ENCODE measurements at regions not wholly inside any gene's neighbourhood (a gene's known extent, or its start where the extent isn't known, plus 50 kb on each side); places are given as distances from the start of the nearest gene placed in this dataset.

- no peaks in the 10 kb centered on the region for H3K36me3 ChIP-seq (ENCODE audit: control insufficient read depth, insufficient read depth, low read length)
- Mint-ChIP-seq H3K36me3 (no peaks in the 10 kb centered on the region), H3K27ac (no peak overlapping the region), H3K4me3 (no peak overlapping the region), H3K4me1 (no peaks in the 10 kb centered on the region), H3K9me3 (no peaks in the 10 kb centered on the region), H3K27me3 (ENCODE audit: low read depth in 2 of 2) (peaks cover 0 to 8% of the 10 kb centered on the region in 2 donors)
- WGBS (ENCODE audit: insufficient coverage): 83% methylated on average over 1 of the region's 1 CpG
- no peak overlapping the region for H3K27ac ChIP-seq (ENCODE audit: low read length)
- no peaks in the 10 kb centered on the region for H3K27me3 ChIP-seq (ENCODE audit: control insufficient read depth, insufficient read depth, low read length)
- H3K9me3 ChIP-seq (ENCODE audit: control insufficient read depth, insufficient read depth, low read length): no peaks in the 10 kb centered on the region
- H3K4me1 ChIP-seq (ENCODE audit: control insufficient read depth, insufficient read depth, low read length): peaks cover 4% of the 10 kb centered on the region
- H3K4me3 ChIP-seq (ENCODE audit: low read length): no peak overlapping the region
- ATAC-seq (no peak), DNase-seq (no peak)
- intact Hi-C loops (cut with micrococcal nuclease): no loop called here
- no peak for TF ChIP-seq CTCF (IDR thresholded peaks at IDR 0.05)
Measured at GRCh38 chr3:159835126-159835525, 153.5 kb upstream of the IL12A start.

- Histone ChIP-seq H3K4me1 (ENCODE audit: control insufficient read depth, insufficient read depth, low read length) (peaks cover 4% of the 10 kb centered on the region), H3K27me3 (ENCODE audit: control insufficient read depth, insufficient read depth, low read length) (no peaks in the 10 kb centered on the region), H3K4me3 (ENCODE audit: low read length) (no peak overlapping the region), H3K36me3 (ENCODE audit: control insufficient read depth, insufficient read depth, low read length) (no peaks in the 10 kb centered on the region), H3K27ac (ENCODE audit: low read length) (no peak overlapping the region), H3K9me3 (ENCODE audit: control insufficient read depth, insufficient read depth, low read length) (no peaks in the 10 kb centered on the region)
- WGBS (ENCODE audit: insufficient coverage): 86% methylated on average over 3 of the region's 3 CpGs
- H3K36me3 Mint-ChIP-seq: no peaks in the 10 kb centered on the region
- no peak overlapping the region for H3K4me3 Mint-ChIP-seq
- TF ChIP-seq CTCF (IDR thresholded peaks at IDR 0.05): no peak
- ATAC-seq: no peak
- peaks cover 0 to 22% of the 10 kb centered on the region in 2 donors for H3K27me3 Mint-ChIP-seq (ENCODE audit: low read depth in 2 of 2)
- no peak for DNase-seq
- intact Hi-C loops (cut with micrococcal nuclease): no loop called here
- no peak overlapping the region for H3K27ac Mint-ChIP-seq
- no peaks in the 10 kb centered on the region for H3K9me3 Mint-ChIP-seq
- no peaks in the 10 kb centered on the region for H3K4me1 Mint-ChIP-seq
Measured at GRCh38 chr3:159837725-159838124, 150.9 kb upstream of the IL12A start.

GRCh38 chr3:159838938-159839337 is 149.7 kb upstream of the IL12A start:
- intact Hi-C loops (cut with micrococcal nuclease): no loop called here
- H3K4me1 Mint-ChIP-seq: no peaks in the 10 kb centered on the region
- H3K4me1 ChIP-seq (ENCODE audit: control insufficient read depth, insufficient read depth, low read length): peaks cover 4% of the 10 kb centered on the region
- no peaks in the 10 kb centered on the region for H3K9me3 Mint-ChIP-seq
- no peak for ATAC-seq
- DNase-seq: no peak
- 100% methylated on average over 1 of the region's 2 CpGs for WGBS (ENCODE audit: insufficient coverage)
- no peak overlapping the region for H3K4me3 ChIP-seq (ENCODE audit: low read length)
- no peak overlapping the region for H3K4me3 Mint-ChIP-seq
- H3K36me3 ChIP-seq (ENCODE audit: control insufficient read depth, insufficient read depth, low read length): no peaks in the 10 kb centered on the region
- H3K27ac ChIP-seq (ENCODE audit: low read length): no peak overlapping the region
- no peaks in the 10 kb centered on the region for H3K36me3 Mint-ChIP-seq
- no peak overlapping the region for H3K27ac Mint-ChIP-seq
- H3K27me3 Mint-ChIP-seq (ENCODE audit: low read depth in 2 of 2): peaks cover 0 to 22% of the 10 kb centered on the region in 2 donors
- no peak for TF ChIP-seq CTCF (IDR thresholded peaks at IDR 0.05)
- no peaks in the 10 kb centered on the region for H3K27me3 ChIP-seq (ENCODE audit: control insufficient read depth, insufficient read depth, low read length)
- no peaks in the 10 kb centered on the region for H3K9me3 ChIP-seq (ENCODE audit: control insufficient read depth, insufficient read depth, low read length)

GRCh38 chr3:159839561-159840379 is 148.9 kb upstream of the IL12A start, which contains the start of gene SCHIP1:
Gene SCHIP1 (plus strand): TSS chr3:159839861.
- Mint-ChIP-seq H3K27me3 (ENCODE audit: low read depth in 2 of 2) (peaks cover 0 to 22% of the 10 kb centered on the region in 2 donors), H3K9me3 (no peaks in the 10 kb centered on the region), H3K27ac (no peak within 1 kb of the TSS), H3K36me3 (no peaks in the 10 kb centered on the region), H3K4me1 (no peaks in the 10 kb centered on the region), H3K4me3 (no peak within 1 kb of the TSS)
- H3K4me3 ChIP-seq (ENCODE audit: low read length): peak within 1 kb of the TSS; percentile 2
- no peak for TF ChIP-seq CTCF (IDR thresholded peaks at IDR 0.05)
- H3K27ac ChIP-seq (ENCODE audit: low read length): no peak within 1 kb of the TSS
- intact Hi-C loops (cut with micrococcal nuclease): no loop called here
- peaks cover 4% of the 10 kb centered on the region for H3K4me1 ChIP-seq (ENCODE audit: control insufficient read depth, insufficient read depth, low read length)
- WGBS (ENCODE audit: insufficient coverage): 28% methylated on average over 29 of the region's 30 CpGs
- H3K36me3 ChIP-seq (ENCODE audit: control insufficient read depth, insufficient read depth, low read length): no peaks in the 10 kb centered on the region
- no peaks in the 10 kb centered on the region for H3K27me3 ChIP-seq (ENCODE audit: control insufficient read depth, insufficient read depth, low read length)
- no peaks in the 10 kb centered on the region for H3K9me3 ChIP-seq (ENCODE audit: control insufficient read depth, insufficient read depth, low read length)
- peak in 1 of 3 donors; percentile 43 for ATAC-seq
- DNase-seq: peak in 1 of 2 donors; percentile 4

Measured in natural killer cell (primary cell).